Kidney epithelial cell (primary cell): ENCODE measurements at regions not wholly inside any gene's neighbourhood (a gene's known extent, or its start where the extent isn't known, plus 50 kb on each side); places are given as distances from the start of the nearest gene placed in this dataset.

Experiments
- DNase-seq: peaks from one replicate; pipeline ENCODE4 v3.0.0-alpha.2; 2010; ENCODE audit warnings: low read depth
- H3K27me3 ChIP-seq: 2 replicates; pipeline ENCODE4 v1.6.0; 2011; ENCODE audit warnings: low read length; ENCODE audit not compliant: control insufficient read depth, insufficient read depth
- H3K36me3 ChIP-seq: 2 replicates; pipeline ENCODE4 v1.5.1; 2011; ENCODE audit warnings: low read length; ENCODE audit not compliant: control insufficient read depth, insufficient read depth
- H3K4me3 ChIP-seq: 2 replicates; pipeline ENCODE4 v1.5.1; 2011; ENCODE audit warnings: low read depth, mild to moderate bottlenecking, control low read depth, low read length
- CTCF ChIP-seq: IDR thresholded peaks from 2 replicates; pipeline ENCODE4 v1.5.1; 2011; ENCODE audit warnings: mild to moderate bottlenecking, moderate library complexity, low read length, control low read depth, inconsistent platforms; ENCODE audit not compliant: insufficient read depth, poor library complexity, severe bottlenecking

- TF ChIP-seq CTCF: no peak
- Histone ChIP-seq H3K36me3 (no peaks in the 10 kb centered on the region), H3K4me3 (no peak overlapping the region), H3K27me3 (no peaks in the 10 kb centered on the region)
- no peak for DNase-seq
Observed at GRCh38 chr10:28849821-28850220, 172.5 kb downstream of the BAMBI start.

- no peak overlapping the region for H3K4me3 ChIP-seq
- H3K27me3 ChIP-seq: no peaks in the 10 kb centered on the region
- no peak for TF ChIP-seq CTCF
- DNase-seq: no peak
- no peaks in the 10 kb centered on the region for H3K36me3 ChIP-seq
Observed at GRCh38 chr10:28850784-28851183, 173.5 kb downstream of the BAMBI start.

DNA sequence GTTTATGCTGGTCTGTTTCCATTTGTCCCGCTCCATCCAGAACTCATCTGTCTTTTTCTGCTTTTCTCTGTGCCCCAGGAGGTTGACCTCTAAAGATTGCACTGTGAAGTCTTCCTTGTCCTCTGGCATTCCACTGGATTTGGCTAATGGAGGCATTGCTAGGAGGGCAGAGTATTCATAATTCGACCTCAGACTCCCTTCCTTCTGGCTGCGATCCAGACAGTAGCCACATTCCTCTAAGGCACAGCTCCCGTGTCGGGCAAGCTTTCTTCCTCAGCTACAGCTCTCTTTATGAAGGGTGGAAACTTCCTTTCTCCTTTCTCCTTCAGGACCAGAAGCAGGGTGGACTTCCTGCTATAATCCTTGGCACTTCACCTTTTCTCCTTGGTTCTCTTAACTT, 175.9 kb downstream of the BAMBI start:
- H3K36me3 ChIP-seq: no peaks in the 10 kb centered on the region
- TF ChIP-seq CTCF: no peak
- H3K4me3 ChIP-seq: no peak overlapping the region
- peak; percentile 32 for DNase-seq
- H3K27me3 ChIP-seq: no peaks in the 10 kb centered on the region

- no peaks in the 10 kb centered on the region for H3K36me3 ChIP-seq
- DNase-seq: no peak
- TF ChIP-seq CTCF: no peak
- no peaks in the 10 kb centered on the region for H3K27me3 ChIP-seq
- no peak overlapping the region for H3K4me3 ChIP-seq
Observed at GRCh38 chr10:28857164-28857563, 179.8 kb downstream of the BAMBI start.

DNA sequence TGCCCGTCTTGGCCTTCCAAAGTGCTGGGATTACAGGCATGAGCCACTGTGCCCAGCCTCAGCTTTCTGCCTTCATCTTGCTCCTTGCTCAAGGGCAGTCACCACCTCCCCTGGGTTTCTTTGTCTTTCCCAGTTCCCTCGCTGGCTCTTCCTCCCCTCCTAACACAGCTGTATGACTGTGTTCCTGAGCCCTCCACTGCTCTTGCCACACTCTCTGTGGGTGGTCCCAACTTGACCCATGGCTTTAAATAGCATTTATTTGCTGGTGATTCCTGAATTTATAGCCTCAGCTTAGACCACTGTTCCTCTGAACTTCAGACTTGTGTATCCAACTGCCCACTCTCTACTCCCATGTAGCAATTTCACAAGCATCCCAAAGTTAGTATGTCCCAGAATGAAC, 181.3 kb downstream of the BAMBI start:
- no peaks in the 10 kb centered on the region for H3K27me3 ChIP-seq
- H3K4me3 ChIP-seq: no peak overlapping the region
- DNase-seq: no peak
- H3K36me3 ChIP-seq: no peaks in the 10 kb centered on the region
- TF ChIP-seq CTCF: no peak

DNA sequence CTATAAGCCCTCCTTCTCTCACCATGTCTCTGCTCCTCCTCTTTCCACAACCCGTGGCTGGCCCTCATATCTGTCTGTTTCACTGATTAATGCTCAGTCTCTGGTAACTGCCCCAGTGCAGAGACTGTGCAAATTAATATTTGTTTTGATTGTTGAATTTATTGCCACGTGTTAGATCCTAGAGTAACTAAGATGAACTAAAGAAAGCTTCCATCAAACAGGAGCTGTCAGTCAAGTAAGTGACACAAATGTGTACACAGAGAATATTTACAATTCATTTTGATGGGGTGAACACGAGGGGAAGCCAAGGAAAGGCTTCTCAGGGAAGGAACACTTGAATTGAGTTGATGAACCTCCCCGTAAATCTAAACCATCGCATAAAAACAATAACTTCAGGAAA, 182.5 kb downstream of the BAMBI start:
- Histone ChIP-seq H3K36me3 (no peaks in the 10 kb centered on the region), H3K4me3 (no peak overlapping the region), H3K27me3 (no peaks in the 10 kb centered on the region)
- DNase-seq: no peak
- TF ChIP-seq CTCF: no peak
